GM19455 (cell line): ENCODE measurements at regions not wholly inside any gene's neighbourhood (a gene's known extent, or its start where the extent isn't known, plus 50 kb on each side); places are given as distances from the start of the nearest gene placed in this dataset.

Source experiments
- ATAC-seq: cut with Tn5 transposase; IDR thresholded peaks from one replicate; pipeline ENCODE4 v1.9.1; 2021; ENCODE audit not compliant: unreplicated experiment

GRCh38 chr12:3929875-3930615 lies 56.8 kb upstream of the PARP11 start:
- ATAC-seq = no peak

GRCh38 chr12:3928538-3929184 lies 55.5 kb upstream of the PARP11 start:
- no peak for ATAC-seq

- ATAC-seq = no peak
Observed at GRCh38 chr12:3925621-3926020, 52.4 kb upstream of the PARP11 start.

GRCh38 chr12:3924761-3925160 lies 51.6 kb upstream of the PARP11 start:
- ATAC-seq = no peak

GRCh38 chr12:3923021-3923420 lies 49.8 kb upstream of the PARP11 start:
- no peak for ATAC-seq
